K562 (cell line): ENCODE measurements at regions not wholly inside any gene's neighbourhood (a gene's known extent, or its start where the extent isn't known, plus 50 kb on each side); places are given as distances from the start of the nearest gene placed in this dataset.

Experiments used
- DMBX1 ChIP-seq: fragments of 250-450 bp; sonication (Bioruptor Pico); IDR thresholded peaks from 2 replicates; pipeline ENCODE4 v1.8.0; 2022; ENCODE audit warnings: inconsistent platforms, mild to moderate bottlenecking, moderate library complexity, borderline replicate concordance
- FOXJ3 ChIP-seq: sonication (generic); formaldehyde crosslinking; IDR thresholded peaks from 2 replicates; pipeline ENCODE4 v1.4.0; 2020; ENCODE audit warnings: mild to moderate bottlenecking, missing genetic modification reagents
- HDAC1 ChIP-seq, 2 experiments: fragments of 450-650 bp; IDR thresholded peaks; 2 replicates each; pipeline ENCODE4 v1.6.1; 2016 to 2017; ENCODE audit warnings: inconsistent platforms in 1 of 2, mild to moderate bottlenecking in 1 of 2, moderate library complexity in 1 of 2
- ID3 ChIP-seq, 2 experiments: fragments of 250-450 bp in 1 of 2; fragments of 450-650 bp in 1 of 2; sonication (Bioruptor Pico) in 1 of 2; IDR thresholded peaks; 2 replicates each; pipeline versions ENCODE4 v1.6.1 to v1.8.0; 2016 to 2021; ENCODE audit warnings: mild to moderate bottlenecking in 2 of 2, moderate library complexity in 2 of 2, missing compliant biosample characterization in 1 of 2, missing genetic modification characterization in 1 of 2
- MBD2 ChIP-seq: sonication (generic); IDR thresholded peaks from 2 replicates; pipeline ENCODE4 v1.6.1; 2016; ENCODE audit warnings: low read depth, borderline replicate concordance
- MGA ChIP-seq: fragments of 450-650 bp; IDR thresholded peaks from 2 replicates; pipeline ENCODE4 v1.6.1; 2016; ENCODE audit warnings: mild to moderate bottlenecking, moderate library complexity
- SAFB2 ChIP-seq: fragments of 200-400 bp; formaldehyde crosslinking; IDR thresholded peaks from 2 replicates; pipeline ENCODE4 v1.6.1; 2018; ENCODE audit warnings: borderline replicate concordance, low read length, low read depth, moderate library complexity; ENCODE audit not compliant: severe bottlenecking
- ZKSCAN8 ChIP-seq: fragments of 200-800 bp; sonication (Bioruptor generic); IDR thresholded peaks from 2 replicates; pipeline ENCODE4 v1.6.1; 2016; ENCODE audit warnings: missing genetic modification characterization, missing compliant biosample characterization
- ZNF239 ChIP-seq: fragments of 250-450 bp; sonication (Bioruptor Pico); IDR thresholded peaks from 2 replicates; pipeline ENCODE4 v1.4.0; 2020; ENCODE audit warnings: mild to moderate bottlenecking
- ZNF280B ChIP-seq: fragments of 250-450 bp; sonication (Bioruptor Pico); IDR thresholded peaks from 2 replicates; pipeline ENCODE4 v1.5.1; 2021; ENCODE audit warnings: mild to moderate bottlenecking

GRCh38 chr6:8277769-8278168 is 157.6 kb downstream of the SLC35B3 start (continued):
- TF ChIP-seq MGA (no peak), FOXJ3 (no peak), ZNF239 (CRISPR knock-in tag) (no peak), ZNF280B (no peak), SAFB2 (no peak), ZKSCAN8 (CRISPR knock-in tag) (no peak), DMBX1 (CRISPR knock-in tag) (no peak), MBD2 (no peak), HDAC1 (IDR thresholded peaks at IDR 0.05) (no peak), ID3 (CRISPR knock-in tag; IDR thresholded peaks at IDR 0.05) (no peak), ID3 (tag; IDR thresholded peaks at IDR 0.05) (no peak)
